CD14-positive monocyte (primary cell): ENCODE measurements at regions not wholly inside any gene's neighbourhood (a gene's known extent, or its start where the extent isn't known, plus 50 kb on each side); places are given as distances from the start of the nearest gene placed in this dataset.

Experiments
- DNase-seq, 3 donors: peaks; one replicate each; pipeline ENCODE4 v3.0.0-alpha.2; 2011 to 2022
- H2AFZ ChIP-seq: 2 replicates; pipeline ENCODE4 v1.6.0; 2012; ENCODE audit warnings: mild to moderate bottlenecking, low read depth, low read length, inconsistent platforms; ENCODE audit not compliant: insufficient read depth, poor library complexity, severe bottlenecking
- H3K27ac ChIP-seq, 2 donors: 1 replicate in 1 of 2; 2 replicates in 1 of 2; pipeline ENCODE4 v1.5.1; 2012 to 2013; ENCODE audit warnings: low read length in 2 of 2, control low read depth in 1 of 2, inconsistent platforms in 1 of 2, low read depth in 1 of 2, mild to moderate bottlenecking in 1 of 2
- H3K27me3 ChIP-seq, 2 donors: one replicate each; pipeline versions ENCODE4 v1.6.0 to v1.6.1; 2011 to 2013; ENCODE audit warnings: low read length in 2 of 2; ENCODE audit not compliant: control insufficient read depth in 2 of 2, insufficient read depth in 2 of 2
- H3K36me3 ChIP-seq, 2 donors: replicated peaks in 1 of 2; 1 replicate in 1 of 2; 2 replicates in 1 of 2; pipeline versions ENCODE4 v1.5.1 to v1.6.1; 2012 to 2013; ENCODE audit warnings: low read length in 2 of 2, control low read depth in 1 of 2, inconsistent platforms in 1 of 2, mild to moderate bottlenecking in 1 of 2; ENCODE audit not compliant: insufficient read depth in 2 of 2, control insufficient read depth in 1 of 2
- H3K4me1 ChIP-seq, 2 donors: 1 replicate in 1 of 2; 2 replicates in 1 of 2; pipeline versions ENCODE4 v1.5.1 to v1.6.1; 2012 to 2013; ENCODE audit warnings: low read length in 2 of 2, control low read depth in 1 of 2, inconsistent platforms in 1 of 2, mild to moderate bottlenecking in 1 of 2, moderate library complexity in 1 of 2; ENCODE audit not compliant: insufficient read depth in 2 of 2, control insufficient read depth in 1 of 2
- H3K4me2 ChIP-seq: replicated peaks from 2 replicates; pipeline ENCODE3; 2012; ENCODE audit warnings: low read length, moderate library complexity, mild to moderate bottlenecking; ENCODE audit not compliant: poor library complexity, severe bottlenecking; ENCODE audit errors: extremely low read depth
- H3K4me3 ChIP-seq, 3 experiments: fragments of 200-600 bp in 1 of 3; sonication (generic) in 1 of 3; replicated peaks in 1 of 3; 1 replicate in 2 of 3; 2 replicates in 1 of 3; pipeline ENCODE4 v1.5.1; 2011 to 2013; ENCODE audit warnings: low read length in 3 of 3, mild to moderate bottlenecking in 3 of 3, control low read depth in 2 of 3, low read depth in 2 of 3, inconsistent platforms in 1 of 3, moderate library complexity in 1 of 3
- H3K79me2 ChIP-seq: 2 replicates; pipeline ENCODE4 v1.6.0; 2012; ENCODE audit warnings: mild to moderate bottlenecking, control low read depth, inconsistent platforms, low read length, moderate library complexity; ENCODE audit not compliant: insufficient read depth
- H3K9ac ChIP-seq: 2 replicates; pipeline ENCODE4 v1.6.0; 2017; ENCODE audit warnings: low read length, mild to moderate bottlenecking; ENCODE audit not compliant: insufficient read depth, poor library complexity, severe bottlenecking
- H3K9me3 ChIP-seq, 2 donors: replicated peaks in 1 of 2; 1 replicate in 1 of 2; 2 replicates in 1 of 2; pipeline versions ENCODE4 v1.5.1 to v1.6.1; 2012 to 2013; ENCODE audit warnings: low read length in 2 of 2, control low read depth in 1 of 2; ENCODE audit not compliant: control insufficient read depth in 1 of 2, insufficient read depth in 1 of 2
- H4K20me1 ChIP-seq: 2 replicates; pipeline ENCODE4 v1.6.0; 2012; ENCODE audit warnings: mild to moderate bottlenecking, low read length, control low read depth, moderate library complexity; ENCODE audit not compliant: insufficient read depth
- H3K27ac Mint-ChIP-seq, 7 donors: one replicate each; pipeline ENCODE4 v1.8.0; 2020; ENCODE audit warnings: mild to moderate bottlenecking in 7 of 7, mixed read lengths in 7 of 7, moderate library complexity in 6 of 7, inconsistent platforms in 2 of 7
- H3K27me3 Mint-ChIP-seq, 3 donors: one replicate each; pipeline ENCODE4 v1.8.0; 2021 to 2022; ENCODE audit warnings: low read depth in 3 of 3, mild to moderate bottlenecking in 3 of 3, mixed read lengths in 3 of 3, moderate library complexity in 3 of 3, inconsistent platforms in 1 of 3
- H3K36me3 Mint-ChIP-seq, 2 donors: one replicate each; pipeline ENCODE4 v1.8.0; 2020; ENCODE audit warnings: mixed read lengths in 2 of 2, inconsistent platforms in 1 of 2, mild to moderate bottlenecking in 1 of 2
- H3K4me1 Mint-ChIP-seq: one replicate; pipeline ENCODE4 v1.8.0; 2020; ENCODE audit warnings: mild to moderate bottlenecking, mixed read lengths
- H3K4me3 Mint-ChIP-seq, 2 donors: one replicate each; pipeline ENCODE4 v1.8.0; 2020; ENCODE audit warnings: mild to moderate bottlenecking in 2 of 2, mixed read lengths in 2 of 2, moderate library complexity in 1 of 2
- H3K9me3 Mint-ChIP-seq, 7 donors: one replicate each; pipeline ENCODE4 v1.8.0; 2020 to 2022; ENCODE audit warnings: mixed read lengths in 7 of 7, mild to moderate bottlenecking in 6 of 7, moderate library complexity in 6 of 7, inconsistent platforms in 2 of 7
- CTCF ChIP-seq: fragments of 200-600 bp; IDR thresholded peaks from one replicate; pipeline ENCODE4 v1.8.0; 2022; ENCODE audit warnings: antibody characterized with exemption, mild to moderate bottlenecking
- WGBS: methylation state at CpG from one replicate; pipeline ENCODE4 v1.1.5; 2013; ENCODE audit warnings: missing lambda C conversion rate; ENCODE audit not compliant: insufficient coverage; 5-methylcytosine and 5-hydroxymethylcytosine counted together
- intact Hi-C, 2 donors: fragments of 100-400 bp; cut with micrococcal nuclease; formaldehyde crosslinking; loops; one replicate each; pipeline versions ENCODE4 v1.15.0 to v1.15.1; 2023

GRCh38 chr2:66995636-66996035, 401.5 kb upstream of the ETAA1 start:
- WGBS, result no CpG with 5 or more reads among the region's 3 CpGs

GRCh38 chr2:67002618-67003371, 394.3 kb upstream of the ETAA1 start:
- no CpG with 5 or more reads among the region's 5 CpGs for WGBS
- Histone ChIP-seq H3K79me2 (no peaks in the 10 kb centered on the region), H4K20me1 (no peaks in the 10 kb centered on the region), H3K27me3 (no peaks in the 10 kb centered on the region), H3K4me3 (no peak overlapping the region), H3K36me3 (no peaks in the 10 kb centered on the region), H3K4me2 (no peak overlapping the region), H3K9ac (no peak overlapping the region), H3K9me3 (peaks cover 0 to 4% of the 10 kb centered on the region in 2 donors), H3K27ac (no peak overlapping the region), H2AFZ (no peak overlapping the region), H3K4me1 (no peaks in the 10 kb centered on the region)
- Mint-ChIP-seq H3K36me3 (no peaks in the 10 kb centered on the region), H3K27ac (no peak overlapping the region), H3K27me3 (peaks cover 0 to 1% (median 0%) of the 10 kb centered on the region in 3 donors), H3K4me3 (no peak overlapping the region), H3K9me3 (peaks cover 0 to 4% (median 0%) of the 10 kb centered on the region in 7 donors), H3K4me1 (no peaks in the 10 kb centered on the region)
- no peak for TF ChIP-seq CTCF
- intact Hi-C loops, result no loop called here
- DNase-seq, result no peak

More at GRCh38 chr2:66995636-66996035, 401.5 kb upstream of the ETAA1 start:
- Mint-ChIP-seq H3K4me3 (no peak overlapping the region), H3K4me1 (no peaks in the 10 kb centered on the region), H3K36me3 (no peaks in the 10 kb centered on the region), H3K9me3 (peaks cover 0 to 4% (median 0%) of the 10 kb centered on the region in 7 donors), H3K27ac (no peak overlapping the region), H3K27me3 (peaks cover 0 to 1% (median 0%) of the 10 kb centered on the region in 3 donors)
- H3K9ac ChIP-seq, result no peak overlapping the region
- intact Hi-C loops, result no loop called here
- TF ChIP-seq CTCF, result no peak
- H3K4me3 ChIP-seq, result no peak overlapping the region
- H3K27ac ChIP-seq, result no peak overlapping the region
- H3K36me3 ChIP-seq, result no peaks in the 10 kb centered on the region
- H2AFZ ChIP-seq, result no peak overlapping the region
- H3K4me2 ChIP-seq, result no peak overlapping the region
- no peaks in the 10 kb centered on the region for H3K9me3 ChIP-seq
- H3K4me1 ChIP-seq, result no peaks in the 10 kb centered on the region
- H3K27me3 ChIP-seq, result no peaks in the 10 kb centered on the region
- H4K20me1 ChIP-seq, result no peaks in the 10 kb centered on the region
- no peak for DNase-seq
- H3K79me2 ChIP-seq, result no peaks in the 10 kb centered on the region
